Hepatocyte (in vitro differentiated cells): ENCODE measurements at regions not wholly inside any gene's neighbourhood (a gene's known extent, or its start where the extent isn't known, plus 50 kb on each side); places are given as distances from the start of the nearest gene placed in this dataset.

ENCODE experiments used
- CTCF ChIP-seq: fragments of 200-600 bp; sonication (generic); IDR thresholded peaks from 2 replicates; pipeline ENCODE4 v1.5.1; 2016; ENCODE audit warnings: antibody characterized with exemption, mild to moderate bottlenecking; ENCODE audit not compliant: poor library complexity
- EZH2 ChIP-seq: fragments of 200-600 bp; sonication (generic); IDR thresholded peaks from 2 replicates; pipeline ENCODE4 v1.6.1; 2016; ENCODE audit warnings: antibody characterized with exemption, mild to moderate bottlenecking, borderline replicate concordance

- TF ChIP-seq EZH2 (no peak), CTCF (no peak)
Measured at GRCh38 chr9:73911804-73912203, 585.3 kb upstream of the RORB start.
